NCI-H69 (cell line): ENCODE measurements at regions not wholly inside any gene's neighbourhood (a gene's known extent, or its start where the extent isn't known, plus 50 kb on each side); places are given as distances from the start of the nearest gene placed in this dataset.

Experiments used
- DNase-seq: peaks from one replicate; lab custom pipeline; 2025; lab: John Stamatoyannopoulos, UW

DNA sequence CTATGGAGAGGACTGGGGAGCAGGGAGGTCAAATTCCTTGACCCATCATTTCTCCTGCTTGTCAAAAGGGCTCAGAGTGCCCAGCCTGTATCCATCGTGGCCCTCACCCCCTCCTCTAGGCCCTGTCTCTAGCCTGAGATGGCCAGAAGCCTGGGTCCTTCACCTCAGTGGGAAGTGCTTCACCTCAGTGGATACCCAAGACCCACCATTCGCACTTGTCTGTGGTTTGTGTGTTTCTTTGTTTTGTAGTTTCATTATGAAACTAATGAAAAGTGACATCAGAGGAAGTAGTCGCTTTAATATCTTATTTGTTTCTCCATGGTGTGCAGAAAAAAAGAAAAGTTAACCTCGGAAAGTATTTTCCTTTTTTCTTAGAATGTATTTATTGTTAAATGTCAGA lies 194.0 kb upstream of the CADM1 start:
- no peak for DNase-seq

DNA sequence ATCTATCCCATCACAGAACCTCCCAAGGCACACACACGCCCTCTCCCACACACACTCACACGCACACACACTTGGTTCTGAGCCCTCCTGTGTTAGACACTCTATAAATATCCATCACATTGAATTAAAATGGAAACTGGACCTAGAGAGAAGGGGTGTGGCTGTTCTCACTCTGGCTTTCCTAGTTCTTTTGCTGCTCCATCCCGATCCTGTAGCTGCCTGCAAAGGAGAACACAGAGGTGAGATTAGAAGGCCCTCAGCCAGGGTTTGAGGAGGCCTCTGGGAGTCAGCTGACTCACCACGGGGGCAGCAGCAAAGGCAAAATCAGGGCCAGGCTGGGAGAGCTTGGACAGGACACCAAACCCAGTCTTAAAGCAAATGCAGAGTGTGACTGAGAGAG lies 192.3 kb upstream of the CADM1 start:
- DNase-seq: peak; percentile 37

DNA sequence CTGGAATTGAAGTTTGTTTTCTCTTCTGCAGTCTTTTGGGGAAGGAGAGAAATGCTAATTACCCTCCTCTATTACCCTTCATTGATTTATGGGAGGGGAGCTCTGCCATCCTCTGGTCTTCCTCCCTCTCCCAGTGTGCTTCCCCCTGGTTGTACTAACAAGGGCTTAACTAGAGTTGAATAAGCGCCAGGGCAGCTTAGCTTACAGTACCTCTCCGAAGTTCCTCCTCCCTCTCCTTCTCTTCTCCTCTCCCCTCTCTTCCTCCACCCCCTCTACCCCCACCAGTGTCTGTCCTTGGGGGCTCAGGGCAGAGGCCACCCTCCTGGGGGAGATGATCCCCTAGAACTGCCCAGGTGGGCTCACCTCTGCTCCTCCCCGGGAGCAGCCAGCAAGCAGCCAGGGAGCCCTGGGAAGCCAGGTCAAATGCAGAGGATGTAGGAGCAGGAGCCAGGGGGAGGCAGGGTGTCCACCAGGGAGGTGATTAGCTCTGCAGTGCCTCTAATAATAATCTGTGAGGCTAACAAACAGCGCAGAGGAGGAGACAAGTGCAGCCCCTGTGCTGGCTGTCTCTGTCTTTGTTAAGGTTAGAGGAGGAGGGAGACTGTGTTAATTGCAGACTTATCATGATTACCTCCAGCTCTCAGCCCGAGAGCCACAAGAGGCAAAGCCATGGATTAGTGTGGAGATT lies 191.6 kb upstream of the CADM1 start:
- DNase-seq: peak; percentile 93

DNA sequence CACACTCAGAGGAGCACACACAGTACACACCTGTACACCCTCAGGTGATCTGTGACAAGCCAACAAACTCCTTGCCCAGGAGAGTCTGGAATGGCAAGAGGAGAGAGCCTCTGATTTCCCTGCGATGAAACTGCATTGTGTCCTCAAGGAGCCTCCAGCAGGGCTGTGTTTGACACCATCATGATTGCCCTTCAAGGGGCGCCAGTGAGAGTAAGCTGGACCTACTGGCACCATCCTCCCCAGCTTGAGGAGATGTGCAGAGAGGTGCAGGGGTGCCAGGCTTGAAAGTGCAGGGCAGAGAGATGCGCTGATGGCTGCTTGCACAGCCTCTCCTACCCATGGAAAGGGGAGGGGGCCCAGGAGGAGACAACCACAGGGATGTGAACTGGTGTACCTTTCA lies 188.8 kb upstream of the CADM1 start:
- peak; percentile 36 for DNase-seq

DNA sequence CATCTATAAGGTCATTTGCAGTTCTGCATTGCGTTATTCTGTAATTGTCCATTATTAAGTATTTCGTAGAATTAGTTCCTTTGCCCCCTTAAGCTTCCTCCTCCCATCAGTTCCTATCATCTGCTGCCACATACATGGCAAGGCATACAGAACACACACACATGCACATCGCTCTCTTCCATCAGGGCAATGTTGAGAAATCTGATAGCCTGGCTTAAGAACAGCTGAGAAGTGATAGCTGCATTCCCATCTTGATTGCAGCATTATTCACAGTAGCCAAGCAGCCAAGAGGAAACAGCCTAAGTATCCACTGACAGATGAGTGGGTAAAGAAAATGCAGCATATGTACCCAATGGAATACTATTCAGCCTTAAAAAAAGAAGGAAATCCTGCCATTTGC lies 186.8 kb upstream of the CADM1 start:
- no peak for DNase-seq

DNA sequence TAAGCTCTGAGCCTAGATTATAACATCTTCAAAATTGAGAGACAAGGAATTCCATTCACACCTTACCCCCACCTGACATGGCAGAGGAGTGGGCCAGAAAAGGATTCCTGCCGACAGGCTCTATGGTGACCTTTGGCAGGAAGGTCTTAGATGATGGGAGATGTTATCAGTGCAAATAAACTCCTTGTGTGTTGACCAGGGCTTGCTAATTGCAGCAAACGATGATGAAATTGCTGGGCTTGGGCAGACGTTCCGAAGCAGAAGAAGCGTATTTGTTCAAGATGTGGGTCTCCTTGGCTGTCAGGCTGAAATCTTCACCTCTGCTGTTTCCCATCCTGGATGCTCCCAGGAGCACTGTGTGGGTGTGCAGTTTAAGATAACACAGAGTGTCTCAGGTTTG lies 183.7 kb upstream of the CADM1 start:
- no peak for DNase-seq

DNA sequence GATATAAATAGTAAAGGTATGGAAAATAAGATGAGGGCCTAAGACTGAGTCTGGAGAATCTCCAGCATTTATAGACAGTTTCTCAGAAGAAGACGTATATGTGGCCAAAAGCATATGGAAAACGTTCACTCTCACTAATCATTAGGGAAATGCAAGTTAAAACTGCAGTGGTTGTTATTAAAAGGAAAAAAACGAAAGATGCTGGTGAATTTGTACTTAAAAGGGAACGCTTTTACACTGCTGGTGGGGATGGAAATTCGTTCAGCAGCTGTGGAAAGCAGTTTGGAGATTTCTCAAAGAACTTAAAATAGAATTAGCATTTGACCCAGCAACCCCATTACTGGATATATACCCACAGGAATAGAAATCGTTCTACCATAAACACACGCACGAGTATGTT lies 180.5 kb upstream of the CADM1 start:
- DNase-seq: no peak

DNA sequence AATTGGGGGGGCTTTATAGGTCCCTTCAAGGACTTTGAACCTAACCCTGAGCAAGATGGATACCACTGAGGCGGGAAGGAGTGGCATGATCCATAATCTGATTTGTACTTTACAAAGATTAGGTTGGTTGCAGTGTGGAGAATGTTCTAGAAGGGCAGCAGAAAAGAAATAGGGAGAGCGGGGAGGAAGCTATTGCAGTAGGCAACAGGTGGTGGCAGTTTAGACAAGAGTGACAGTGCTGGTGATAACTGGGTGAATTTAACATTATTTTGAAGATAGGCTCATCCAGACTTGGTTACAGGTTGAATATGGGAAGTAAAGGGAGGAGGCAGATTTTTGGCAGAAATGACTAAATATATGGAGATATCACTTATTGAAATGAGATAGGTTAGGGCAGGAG lies 179.9 kb upstream of the CADM1 start:
- DNase-seq: no peak

DNA sequence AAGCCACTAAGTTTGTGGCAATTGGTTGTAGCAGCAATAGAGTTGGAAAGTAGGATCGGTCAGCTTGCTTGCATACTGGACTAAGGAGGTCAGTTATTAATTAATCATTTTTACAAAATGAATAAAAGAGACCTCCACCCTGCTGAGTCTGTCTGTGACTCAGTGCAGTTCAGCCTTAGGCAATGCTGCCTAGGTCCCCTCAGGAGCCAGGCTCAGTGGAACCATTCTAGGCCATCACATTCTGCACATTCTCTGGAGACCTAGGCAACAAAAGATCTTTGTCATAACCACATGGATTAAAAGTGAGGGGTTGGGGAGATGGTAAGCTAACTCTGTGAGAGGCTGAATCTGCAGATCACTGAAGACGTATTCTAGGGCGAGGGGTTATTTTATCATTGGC lies 178.7 kb upstream of the CADM1 start:
- no peak for DNase-seq

DNA sequence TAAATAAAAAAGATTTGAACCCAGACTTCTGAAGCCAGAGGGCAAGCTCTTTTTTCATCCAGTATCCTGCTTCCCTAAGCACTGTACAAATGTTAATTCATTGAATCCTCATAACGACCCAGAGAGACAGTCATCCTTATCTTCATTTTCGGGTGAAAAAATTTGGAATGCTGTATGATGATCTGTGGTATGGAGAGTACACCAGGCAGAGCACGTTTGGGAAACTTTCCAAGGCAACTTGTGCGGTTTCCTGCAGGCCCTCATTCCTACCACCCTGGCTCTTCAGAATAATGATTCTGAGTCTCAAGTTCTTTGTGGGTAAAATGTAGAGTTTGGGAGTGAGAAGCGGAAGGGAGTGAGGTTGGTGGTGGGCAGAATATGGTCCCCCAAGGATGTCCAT lies 177.9 kb upstream of the CADM1 start:
- no peak for DNase-seq

DNA sequence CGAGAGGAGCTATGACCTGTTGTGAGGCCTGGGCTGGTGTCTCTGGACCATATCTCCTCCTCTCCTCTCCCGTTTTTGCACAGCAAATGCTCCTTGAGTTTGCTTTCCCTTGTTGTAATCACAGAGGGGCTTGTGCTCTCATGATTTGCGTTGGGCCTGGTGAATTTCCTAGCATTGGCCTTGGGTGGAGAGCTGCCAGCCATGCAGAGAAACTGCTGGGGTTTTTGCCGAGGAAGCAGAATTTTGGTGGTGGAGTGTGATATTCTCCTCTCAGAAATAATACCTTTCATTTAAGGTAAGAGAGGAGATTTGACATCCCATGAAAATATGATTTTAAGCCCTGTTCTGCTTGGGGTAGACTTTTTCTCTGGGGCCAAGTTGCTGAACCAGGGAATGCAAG lies 175.7 kb upstream of the CADM1 start:
- no peak for DNase-seq

DNA sequence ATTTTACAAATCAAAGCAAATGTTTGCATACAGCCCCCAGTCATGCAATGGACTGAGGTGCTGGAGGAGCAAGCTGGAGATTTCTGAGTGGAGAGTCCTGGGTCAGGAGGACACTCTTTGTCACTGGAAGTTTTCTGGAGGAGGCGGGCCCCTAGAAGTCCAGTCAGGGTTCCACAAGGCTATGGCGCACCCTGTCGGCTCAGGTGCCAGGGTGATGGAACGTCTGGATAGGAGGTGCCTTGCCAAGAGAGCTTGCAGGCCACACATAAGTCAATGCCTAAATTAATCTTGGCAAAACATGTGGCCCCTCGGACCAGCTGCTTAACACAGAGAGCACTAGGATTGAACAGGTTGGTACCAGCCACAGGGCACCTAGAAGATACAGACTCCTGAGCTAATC lies 174.7 kb upstream of the CADM1 start:
- peak; percentile 87 for DNase-seq

DNA sequence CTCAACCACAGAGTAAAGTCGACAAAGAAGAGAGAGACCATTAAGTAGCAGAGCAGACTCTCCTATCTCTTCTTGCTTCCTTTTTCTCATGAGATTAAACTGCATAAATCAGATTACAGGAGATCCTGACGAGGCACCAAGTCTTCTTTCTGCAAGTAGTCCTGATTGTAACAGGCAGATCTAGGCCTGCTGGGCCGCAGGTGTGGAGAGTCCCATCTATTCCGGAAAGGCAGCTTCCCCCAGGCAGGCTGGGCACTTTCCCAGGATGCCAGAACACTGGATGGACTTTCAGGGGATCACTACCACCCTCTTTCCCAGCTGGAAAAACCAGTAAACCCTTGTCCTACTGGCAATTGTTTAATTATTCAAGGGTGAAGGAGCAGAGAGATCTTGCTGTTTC lies 173.0 kb upstream of the CADM1 start:
- DNase-seq: peak; percentile 34

DNA sequence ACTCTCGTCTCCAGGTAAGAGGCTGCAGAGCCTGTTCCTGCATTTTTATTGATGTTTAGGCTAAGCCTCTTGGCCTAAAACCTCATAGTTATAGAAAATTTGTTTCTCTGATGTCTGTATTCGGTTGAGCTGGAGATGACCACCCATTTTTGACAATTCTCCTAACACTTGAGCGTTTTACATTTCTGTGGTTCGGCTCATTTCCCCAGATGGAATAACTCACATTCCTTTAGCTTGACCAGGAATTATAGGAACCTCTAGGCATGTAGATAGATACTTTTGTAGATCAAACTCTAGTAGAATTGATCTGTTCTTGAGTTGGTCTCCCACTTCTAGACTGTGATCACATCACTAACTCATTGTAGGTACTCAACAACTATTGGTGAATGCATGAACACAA lies 172.6 kb upstream of the CADM1 start:
- no peak for DNase-seq

DNA sequence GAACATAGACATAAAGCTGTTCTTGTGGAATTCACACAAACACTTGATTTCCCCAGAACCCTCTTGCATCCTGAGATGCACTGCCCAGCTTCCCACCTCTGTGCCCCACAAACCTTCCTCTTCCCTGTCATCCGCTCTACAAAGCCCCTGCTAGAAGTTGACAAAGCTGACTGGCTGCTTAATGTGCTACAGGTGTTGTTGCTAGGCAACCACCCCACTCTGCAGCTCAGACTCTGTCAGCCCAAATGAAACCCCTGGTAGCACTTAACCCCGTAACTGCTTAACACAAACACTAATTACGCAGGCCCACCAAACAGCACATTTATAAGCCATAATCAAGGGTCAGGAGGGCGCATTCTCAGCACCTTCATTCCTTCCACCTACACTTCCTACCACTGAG lies 172.0 kb upstream of the CADM1 start:
- peak; percentile 91 for DNase-seq

DNA sequence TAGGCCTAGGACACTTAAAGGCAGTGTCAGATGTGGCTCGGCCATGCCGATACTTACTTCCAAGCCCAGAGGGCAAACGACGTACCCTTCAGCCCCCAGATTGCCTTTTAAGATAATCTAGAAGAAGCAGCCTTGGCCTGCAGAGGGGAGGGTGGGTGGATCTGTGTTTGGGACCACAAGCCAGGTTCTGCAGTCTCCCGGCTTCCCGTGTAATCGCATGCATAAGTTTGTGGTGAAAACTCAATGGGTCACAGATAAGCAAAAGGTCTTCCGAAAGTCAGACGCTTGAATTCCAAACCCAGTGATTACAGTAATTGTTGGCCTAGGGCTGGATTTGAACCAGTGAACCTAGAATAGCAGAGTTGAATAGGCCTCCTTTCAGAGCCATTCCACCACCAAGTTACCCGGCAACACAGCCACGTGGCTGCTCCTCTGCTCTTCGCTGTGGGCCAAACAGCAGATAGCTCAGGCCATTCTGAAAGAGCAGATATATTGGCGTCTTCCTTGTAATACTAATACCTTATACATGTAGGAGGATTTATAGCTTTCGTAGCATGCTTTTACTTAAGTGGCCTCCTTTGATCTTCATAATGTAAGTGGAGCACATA lies 170.8 kb upstream of the CADM1 start:
- peak; percentile 69 for DNase-seq

DNA sequence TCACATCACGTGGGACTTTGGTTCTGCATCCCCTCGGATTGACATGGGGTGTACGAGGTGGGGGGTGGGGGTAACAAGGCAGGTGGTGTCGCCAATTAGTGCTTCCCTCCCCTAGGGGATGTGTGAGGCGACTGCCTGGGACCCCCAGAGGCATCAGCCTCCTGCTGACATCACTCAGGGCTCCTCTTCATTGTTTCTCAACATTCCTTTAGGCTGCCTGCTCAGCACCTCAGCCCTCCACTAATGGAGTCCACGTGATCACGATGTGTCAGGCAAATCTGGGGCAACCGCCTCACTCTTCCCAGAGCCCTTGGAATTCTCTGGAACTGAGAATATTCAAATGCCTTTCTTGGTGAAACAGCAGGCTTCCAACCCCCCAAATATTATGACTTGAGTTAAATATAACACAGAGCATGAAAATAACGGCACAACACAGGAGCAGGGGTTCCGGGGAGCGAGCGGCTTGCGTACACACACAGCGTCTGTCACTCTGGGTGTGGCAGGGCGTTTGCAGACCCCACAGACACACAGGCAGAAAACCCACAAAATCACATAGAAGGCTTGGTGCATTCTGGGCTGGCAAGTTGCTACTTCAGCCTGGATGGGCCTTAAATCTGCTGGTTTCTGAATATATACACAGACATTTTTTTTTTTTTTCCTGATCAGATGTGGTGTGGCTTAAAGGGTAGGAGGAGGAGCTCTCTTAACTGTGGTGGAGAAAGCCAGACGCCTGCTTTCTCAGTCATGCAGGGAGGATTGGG lies 170.1 kb upstream of the CADM1 start:
- no peak for DNase-seq

DNA sequence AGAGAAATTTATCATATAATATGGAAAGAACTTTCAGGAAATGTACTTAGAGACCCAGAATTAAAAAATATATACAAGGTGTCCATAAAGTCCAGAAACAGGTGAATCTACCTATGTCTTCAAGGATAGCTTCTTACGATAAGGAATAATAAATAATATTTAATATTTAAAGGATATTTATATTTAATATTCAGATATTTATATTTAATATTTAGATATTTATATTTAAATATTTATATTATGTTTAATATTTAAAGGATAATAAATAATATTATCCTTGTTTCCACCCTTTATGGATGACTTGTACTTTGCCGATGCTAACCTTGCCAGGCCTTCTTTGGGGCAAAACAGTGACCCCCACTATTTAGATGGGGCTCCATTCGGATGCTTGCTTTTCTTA lies 169.5 kb upstream of the CADM1 start:
- no peak for DNase-seq

DNA sequence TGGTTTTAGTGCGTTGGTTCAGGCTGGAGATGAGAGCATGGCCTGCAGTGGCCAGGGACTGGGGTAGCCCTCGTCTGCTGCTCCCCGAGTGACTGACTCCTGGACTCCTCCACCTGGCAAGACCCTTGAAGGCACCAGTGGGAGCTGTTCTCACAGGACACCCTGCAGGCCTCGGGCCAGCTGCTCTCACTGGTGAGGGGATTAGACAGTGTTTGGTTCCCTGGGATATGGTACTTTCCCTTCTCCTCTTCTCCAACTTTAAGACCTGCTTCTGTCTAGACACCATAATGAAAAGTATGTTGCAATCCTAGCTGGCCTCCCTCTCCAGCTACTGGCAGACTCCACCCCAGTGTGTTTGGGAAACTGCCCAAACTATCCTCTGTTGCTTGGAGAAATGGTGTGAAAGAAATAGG lies 168.8 kb upstream of the CADM1 start:
- DNase-seq: peak; percentile 56

DNA sequence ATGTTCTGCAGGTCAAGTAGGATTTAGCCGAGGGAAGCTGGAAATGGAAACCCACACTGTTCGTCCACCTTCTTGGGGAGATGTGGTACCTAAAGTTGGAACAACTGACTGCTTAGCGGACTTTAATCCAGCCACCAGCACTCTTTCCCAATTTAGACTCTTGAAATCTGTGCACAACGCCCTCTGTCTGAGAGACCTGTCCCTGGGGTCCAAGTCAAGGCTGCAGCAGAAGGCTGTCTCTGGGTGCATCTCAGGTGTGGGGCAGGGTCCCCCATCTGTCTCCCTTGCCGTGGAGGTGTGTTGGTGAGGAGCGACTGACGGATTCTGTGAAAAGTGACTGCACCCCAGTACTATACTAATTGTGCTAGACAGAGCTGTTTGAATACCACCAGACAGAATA lies 168.2 kb upstream of the CADM1 start:
- peak; percentile 58 for DNase-seq

DNA sequence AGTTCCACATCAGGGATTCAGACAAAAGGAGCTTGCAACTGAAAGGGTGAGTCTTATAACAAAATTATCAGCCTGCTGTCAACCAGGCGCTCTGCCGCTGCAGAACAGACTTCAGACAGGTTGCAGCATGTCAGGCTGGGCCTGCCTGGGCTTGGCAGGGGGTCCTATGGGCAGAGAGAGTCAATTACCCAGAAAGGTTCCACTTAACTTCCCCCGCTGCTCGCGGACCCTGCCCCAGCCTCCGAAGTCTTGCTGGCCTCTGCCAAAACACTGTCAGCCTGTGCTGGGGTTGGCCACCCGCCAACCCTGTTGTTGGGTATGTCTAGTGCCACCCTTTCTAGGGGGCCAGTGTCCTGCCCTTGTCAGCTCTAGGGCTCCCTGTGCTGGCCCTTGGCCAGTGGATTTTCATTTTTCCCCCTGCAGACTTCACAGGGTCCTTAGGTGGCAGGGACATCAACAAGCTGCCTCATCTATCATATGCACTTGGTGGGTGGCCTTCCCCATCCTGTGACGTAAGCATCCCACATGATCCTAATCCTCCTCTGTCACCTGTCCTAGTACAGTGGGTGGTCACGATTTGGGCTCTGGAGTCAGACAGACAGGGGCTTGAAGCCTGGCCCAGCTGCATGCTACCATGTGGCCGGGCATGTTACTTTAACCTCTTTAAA lies 166.5 kb upstream of the CADM1 start:
- peak; percentile 99 for DNase-seq

DNA sequence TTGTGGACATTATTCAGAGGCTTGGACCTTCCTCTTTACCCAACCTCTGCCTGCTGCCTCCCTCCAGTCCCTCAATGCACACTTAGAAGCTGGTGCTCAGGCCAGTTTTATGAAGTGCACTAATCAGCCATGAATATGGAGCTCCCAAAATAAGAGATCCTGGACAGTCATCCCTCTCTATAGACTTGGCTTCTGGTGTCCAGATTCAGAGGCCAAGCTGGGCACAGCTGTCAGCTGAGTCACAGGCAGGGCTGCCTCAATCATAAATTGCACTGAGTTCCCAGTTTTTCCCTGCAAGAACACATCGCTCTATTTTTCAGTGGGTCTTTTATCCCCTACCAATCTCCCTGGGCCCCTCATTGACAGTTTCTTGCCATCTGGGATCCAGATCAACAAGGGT lies 161.7 kb upstream of the CADM1 start:
- DNase-seq: peak; percentile 72
